Mucosa of descending colon (tissue), 3 donors: ENCODE measurements at regions not wholly inside any gene's neighbourhood (a gene's known extent, or its start where the extent isn't known, plus 50 kb on each side); places are given as distances from the start of the nearest gene placed in this dataset.

Experiments used
- ATAC-seq: fragments of 200-7000 bp; cut with Tn5 transposase; one replicate; pipeline ENCODE4 v1.9.1; 2020; ENCODE audit warnings: mild to moderate bottlenecking, moderate library complexity
- DNase-seq, 3 donors: peaks; one replicate each; pipeline ENCODE4 v3.0.0-alpha.2; 2020
- H3K36me3 ChIP-seq: fragments of 200-600 bp; one replicate; pipeline ENCODE4 v1.8.0; 2021; ENCODE audit warnings: low read depth, mild to moderate bottlenecking
- H3K4me1 ChIP-seq: fragments of 200-600 bp; one replicate; pipeline ENCODE4 v1.8.0; 2021; ENCODE audit warnings: low read depth, mild to moderate bottlenecking
- H3K4me3 ChIP-seq: fragments of 200-600 bp; one replicate; pipeline ENCODE4 v1.8.0; 2021; ENCODE audit warnings: mild to moderate bottlenecking
- H3K9me3 ChIP-seq: fragments of 200-600 bp; one replicate; pipeline ENCODE4 v1.8.0; 2021; ENCODE audit warnings: mild to moderate bottlenecking
- CTCF ChIP-seq: fragments of 200-600 bp; IDR thresholded peaks from one replicate; pipeline ENCODE4 v1.8.0; 2022; ENCODE audit warnings: antibody characterized with exemption, mild to moderate bottlenecking
- intact Hi-C, 2 donors: fragments of 100-400 bp; cut with DNase I in 1 of 2; cut with micrococcal nuclease in 1 of 2; formaldehyde crosslinking; loops; one replicate each; pipeline versions ENCODE4 v1.11.0 to v1.11.1; 2022; cut with DNase I, micrococcal nuclease
- donor health status: DM: no; HTN: no; CAD: no; lungs with moderate emphysema.
- donor health status: DM: no; HTN: no; CAD: no.
- donor health status: DM: no; HTN: yes; CAD: no.

GRCh38 chr18:49694402-49694801, 118.9 kb downstream of the ACAA2 start:
- no peak for ATAC-seq
- H3K9me3 ChIP-seq: no peaks in the 10 kb centered on the region
- intact Hi-C loops: no loop called here
- no peak for DNase-seq
- H3K36me3 ChIP-seq: no peaks in the 10 kb centered on the region
- H3K4me3 ChIP-seq: no peak overlapping the region
- TF ChIP-seq CTCF: no peak
- no peaks in the 10 kb centered on the region for H3K4me1 ChIP-seq

- intact Hi-C loops: no loop called here
- TF ChIP-seq CTCF: no peak
- H3K4me1 ChIP-seq: no peaks in the 10 kb centered on the region
- no peaks in the 10 kb centered on the region for H3K9me3 ChIP-seq
- H3K36me3 ChIP-seq: no peaks in the 10 kb centered on the region
- H3K4me3 ChIP-seq: no peak overlapping the region
- no peak for DNase-seq
- no peak for ATAC-seq
These were observed 119.7 kb downstream of the ACAA2 start for GRCh38 chr18:49693717-49694005.

- intact Hi-C loops: no loop called here
- Histone ChIP-seq H3K9me3 (no peaks in the 10 kb centered on the region), H3K4me3 (no peak overlapping the region), H3K4me1 (no peaks in the 10 kb centered on the region), H3K36me3 (no peaks in the 10 kb centered on the region)
- ATAC-seq (no peak), DNase-seq (no peak)
- TF ChIP-seq CTCF: no peak
These were observed 120.2 kb downstream of the ACAA2 start for GRCh38 chr18:49692906-49693716.

- Histone ChIP-seq H3K4me1 (no peaks in the 10 kb centered on the region), H3K36me3 (no peaks in the 10 kb centered on the region), H3K9me3 (no peaks in the 10 kb centered on the region), H3K4me3 (no peak overlapping the region)
- intact Hi-C loops: no loop called here
- no peak for ATAC-seq
- no peak for TF ChIP-seq CTCF
- DNase-seq: no peak
These were observed 122.1 kb downstream of the ACAA2 start for GRCh38 chr18:49691177-49691608.

- DNase-seq (no peak), ATAC-seq (no peak)
- H3K4me3 ChIP-seq: no peak overlapping the region
- no peaks in the 10 kb centered on the region for H3K9me3 ChIP-seq
- H3K4me1 ChIP-seq: peaks cover under 1% of the 10 kb centered on the region
- H3K36me3 ChIP-seq: no peaks in the 10 kb centered on the region
- intact Hi-C loops: no loop called here
- TF ChIP-seq CTCF: no peak
These were observed 123.0 kb downstream of the ACAA2 start for GRCh38 chr18:49690312-49690711.
